Fibroblast of peridontal ligament (primary cell): ENCODE measurements at regions not wholly inside any gene's neighbourhood (a gene's known extent, or its start where the extent isn't known, plus 50 kb on each side); places are given as distances from the start of the nearest gene placed in this dataset.

ENCODE experiments used
- DNase-seq: peaks from one replicate; pipeline ENCODE4 v3.0.0-alpha.2; 2010; ENCODE audit errors: extremely low read depth

GRCh38 chr4:54992266-54992665 lies 133.1 kb downstream of the KDR start:
- DNase-seq = no peak

DNA sequence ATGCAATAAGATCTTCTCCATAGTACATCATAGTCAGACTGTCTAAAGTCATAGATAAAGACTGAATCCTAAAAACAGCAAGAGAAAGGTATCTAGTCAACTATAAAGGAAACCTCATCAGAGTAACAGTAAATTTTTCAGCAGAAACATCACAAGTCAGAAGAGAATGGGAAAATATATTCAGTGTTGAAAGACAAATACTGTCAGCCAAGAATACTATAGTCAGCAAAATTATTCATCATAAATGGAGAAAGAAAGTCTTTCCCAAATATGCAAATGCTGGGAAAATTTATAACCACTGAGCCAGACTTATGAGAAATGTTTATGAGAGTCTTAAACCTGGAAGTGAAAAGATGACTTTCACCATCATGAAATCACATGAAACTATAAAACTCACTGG lies 136.7 kb downstream of the KDR start:
- DNase-seq = no peak

- DNase-seq = no peak
Observed at GRCh38 chr4:54986095-54986846, 139.1 kb downstream of the KDR start.

GRCh38 chr4:54976682-54977081 lies 148.7 kb downstream of the KDR start:
- DNase-seq = no peak

- no peak for DNase-seq
Observed at GRCh38 chr4:54976031-54976430, 149.4 kb downstream of the KDR start.

GRCh38 chr4:54973784-54974183 lies 151.6 kb downstream of the KDR start:
- no peak for DNase-seq

- DNase-seq = peak; percentile 70
Observed at GRCh38 chr4:54971474-54971950, 153.9 kb downstream of the KDR start.

GRCh38 chr4:54967289-54967688 lies 158.1 kb downstream of the KDR start:
- DNase-seq = no peak

DNA sequence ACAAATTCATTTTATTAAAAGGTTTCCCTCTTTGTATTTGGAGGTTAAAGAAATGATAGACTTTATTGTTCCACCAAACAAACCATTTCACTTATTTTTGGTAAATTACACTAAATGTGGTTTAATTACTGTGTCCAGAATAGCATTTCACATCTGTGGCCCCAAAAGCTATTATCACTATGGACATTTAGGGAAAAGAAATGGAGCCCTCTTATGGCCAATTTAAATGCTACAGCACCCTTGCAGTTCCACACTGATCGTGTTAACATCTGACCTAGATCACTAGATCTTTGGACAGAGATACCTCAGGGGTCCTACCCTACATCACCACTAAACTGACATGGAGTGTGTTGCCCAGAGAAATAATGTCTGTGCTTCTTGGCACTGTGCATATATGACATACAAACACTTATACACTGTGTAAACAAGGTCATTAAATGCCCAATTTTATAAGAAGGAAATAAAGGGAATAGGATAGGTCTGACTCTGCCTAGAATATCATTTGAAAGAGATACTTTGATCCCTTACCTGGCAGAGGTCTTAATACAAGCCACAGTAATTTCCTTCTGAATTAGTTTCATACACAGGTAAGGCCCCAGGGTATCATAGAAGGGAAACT lies 163.9 kb downstream of the KDR start:
- peak; percentile 69 for DNase-seq

GRCh38 chr4:54959651-54960116 lies 165.7 kb downstream of the KDR start:
- DNase-seq = peak; percentile 96

- no peak for DNase-seq
Observed at GRCh38 chr4:54959131-54959530, 166.3 kb downstream of the KDR start.

GRCh38 chr4:54958236-54958635 lies 167.2 kb downstream of the KDR start:
- no peak for DNase-seq

GRCh38 chr4:54954656-54955388 lies 170.6 kb downstream of the KDR start:
- DNase-seq = no peak

DNA sequence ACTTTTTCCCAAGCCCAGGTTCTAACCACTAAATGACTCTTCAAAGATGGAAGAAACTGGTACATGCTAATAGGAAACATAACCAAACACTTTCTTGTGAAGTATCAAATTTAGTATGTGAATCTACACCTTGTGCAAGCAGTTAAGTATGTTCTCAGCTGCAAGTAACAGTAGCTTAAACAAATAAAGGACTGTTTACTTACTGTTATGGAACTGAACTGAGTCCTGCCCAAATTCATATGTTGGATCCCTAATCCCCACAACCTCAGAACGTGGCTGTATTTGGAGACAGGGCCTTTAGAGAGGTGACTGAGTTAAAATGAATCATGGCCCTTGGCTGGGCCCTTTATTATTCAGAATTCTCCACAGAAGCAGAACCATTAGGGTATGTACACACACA lies 178.7 kb downstream of the KDR start:
- no peak for DNase-seq

DNA sequence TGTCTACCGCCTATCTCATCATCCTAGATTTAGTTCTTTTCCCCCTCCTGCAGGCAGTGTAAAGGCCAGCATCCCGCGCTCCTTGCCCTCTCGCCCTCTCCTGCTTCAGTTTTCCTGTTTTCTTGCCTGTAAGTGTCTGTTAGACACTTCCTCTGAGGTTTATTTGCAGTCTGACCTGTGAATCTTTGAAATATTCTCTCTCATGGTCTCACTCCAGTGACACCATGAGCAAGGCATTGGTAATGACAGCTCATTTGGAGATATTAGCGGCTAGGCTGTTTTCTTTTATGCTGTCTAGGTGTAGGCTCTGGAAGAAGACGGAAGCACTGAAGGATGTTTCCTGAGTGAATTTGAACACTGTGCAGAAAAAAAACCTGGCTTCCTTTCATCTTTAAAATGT lies 179.6 kb downstream of the KDR start:
- no peak for DNase-seq

GRCh38 chr4:54942721-54943120 lies 182.7 kb downstream of the KDR start:
- no peak for DNase-seq

GRCh38 chr4:54941994-54942552 lies 183.3 kb downstream of the KDR start:
- no peak for DNase-seq

DNA sequence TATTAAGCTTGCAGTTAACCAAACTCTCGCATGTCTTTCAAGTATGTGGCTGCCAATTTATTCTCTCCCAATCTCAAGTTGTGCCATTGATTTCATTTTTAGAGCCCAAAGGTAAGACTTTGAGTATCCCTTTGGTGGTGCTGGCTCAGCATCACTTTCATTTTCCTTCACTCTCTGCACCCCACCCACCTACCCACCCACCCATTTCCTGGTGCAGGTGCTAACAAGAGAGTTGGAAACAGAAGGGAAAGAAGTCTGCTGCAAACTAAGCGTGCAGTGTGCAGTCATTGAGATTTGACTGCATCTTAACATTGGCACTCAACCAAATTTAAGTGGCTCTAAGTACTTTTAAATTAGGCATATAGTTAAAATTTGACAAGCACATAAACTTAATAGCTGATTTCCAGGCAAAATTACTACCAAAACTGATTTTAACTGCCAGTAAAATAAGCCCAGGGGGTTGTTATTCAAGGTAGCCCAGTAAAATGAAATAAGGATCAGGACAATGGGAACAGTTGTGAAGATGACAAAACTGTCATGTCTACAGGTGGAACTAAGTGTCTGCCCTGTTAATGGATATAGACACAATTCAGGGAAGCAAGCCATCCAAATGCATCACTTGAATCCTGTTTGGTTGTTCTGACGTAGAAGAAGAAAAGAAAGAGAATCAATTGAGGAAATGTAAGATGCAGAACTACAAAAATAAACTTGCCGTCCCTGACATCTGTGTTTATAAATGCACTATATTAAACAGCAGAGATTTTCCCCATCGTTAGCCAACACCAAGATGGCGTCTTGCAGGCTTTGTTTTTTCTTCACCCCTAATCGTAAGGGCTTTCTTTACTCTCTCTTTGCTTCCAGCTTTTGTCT lies 184.2 kb downstream of the KDR start:
- peak; percentile 12 for DNase-seq

GRCh38 chr4:54937501-54937900 lies 187.9 kb downstream of the KDR start:
- no peak for DNase-seq

- DNase-seq = no peak
Observed at GRCh38 chr4:54933579-54933978, 191.8 kb downstream of the KDR start.

DNA sequence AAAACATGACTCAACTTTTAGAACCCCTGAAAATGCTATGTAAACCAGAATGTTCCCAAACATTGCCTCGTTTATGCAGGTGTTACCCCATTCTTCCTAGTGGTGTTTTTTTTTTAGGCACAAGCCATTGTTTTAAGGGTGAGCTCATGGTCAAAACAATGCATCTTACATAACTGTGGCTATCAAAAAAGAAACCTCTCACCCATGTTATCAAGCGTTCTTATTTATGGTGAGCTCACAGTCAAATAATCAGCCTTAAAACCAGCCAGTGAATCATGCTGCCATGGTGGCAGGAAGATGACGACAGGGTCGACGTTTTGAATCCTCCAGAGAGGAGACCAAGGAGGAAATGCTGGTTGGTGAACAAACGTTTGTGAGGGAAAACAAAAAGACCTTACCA lies 195.2 kb downstream of the KDR start:
- DNase-seq = peak; percentile 20
